HepG2 (cell line): ENCODE measurements at regions not wholly inside any gene's neighbourhood (a gene's known extent, or its start where the extent isn't known, plus 50 kb on each side); places are given as distances from the start of the nearest gene placed in this dataset.
"Not testable (repeated sequence)": the region's sequence is repeated elsewhere in the genome, so short reads cannot be mapped to it uniquely, and the experiment has no call there.

Experiments used
- ATAC-seq: fragments of 200-7000 bp; cut with Tn5 transposase; 3 replicates; pipeline ENCODE4 v1.9.1; 2020; ENCODE audit warnings: mild to moderate bottlenecking, moderate library complexity
- BruUV-seq: library from RNA; stranded (reverse); fragments of 400-500 nt; replicated peaks from 2 replicates; lab custom pipeline; 2021; lab: Mats Ljungman, UMichigan
- CTCF ChIA-PET: fragments of 300-600 bp; formaldehyde crosslinking; extraction: SDS; loops from one replicate; lab custom pipeline; 2021; ENCODE audit warnings: low total read pairs, inconsistent platforms, low intra/inter-chr PET ratio; lab: Yijun Ruan, JAX
- POLR2A ChIA-PET: fragments of 350-600 bp; sonication (Branson Sonifier 250); formaldehyde crosslinking; loops from one replicate; lab custom pipeline; 2020; ENCODE audit warnings: antibody characterized with exemption, inconsistent platforms; lab: Yijun Ruan, JAX
- DNase-seq: peaks from one replicate; pipeline ENCODE4 v3.0.0-alpha.2; 2015; ENCODE audit warnings: low spot score
- FAIRE-seq: peaks from 3 replicates; lab custom pipeline; 2011; peaks lifted over from hg19 to GRCh38; lab: Jason Lieb, UNC
- H2AFZ ChIP-seq: one replicate; pipeline ENCODE4 v1.6.1; 2011; ENCODE audit warnings: low read length, inconsistent platforms
- H3K27ac ChIP-seq: fragments of 300-600 bp; 3 replicates; pipeline ENCODE4 v1.8.0; 2011; ENCODE audit warnings: mixed run types, mild to moderate bottlenecking, mixed read lengths, low read length, inconsistent platforms; ENCODE audit not compliant: insufficient read depth; ENCODE audit errors: extremely low read length
- H3K27me3 ChIP-seq, 2 experiments: fragments of 200-600 bp in 1 of 2; 2 replicates in 1 of 2; 3 replicates in 1 of 2; pipeline versions ENCODE4 v1.6.0 to v1.8.0; 2011; ENCODE audit warnings: low read length in 2 of 2, mild to moderate bottlenecking in 2 of 2, moderate library complexity in 2 of 2, inconsistent platforms in 1 of 2; ENCODE audit not compliant: insufficient read depth in 2 of 2, control insufficient read depth in 1 of 2
- H3K36me3 ChIP-seq, 2 experiments: fragments of 200-600 bp in 1 of 2; replicated peaks in 1 of 2; 2 replicates in 1 of 2; 3 replicates in 1 of 2; pipeline versions ENCODE4 v1.5.1 to v1.8.0; 2011; ENCODE audit warnings: low read length in 2 of 2, inconsistent platforms in 1 of 2; ENCODE audit not compliant: insufficient read depth in 2 of 2, control insufficient read depth in 1 of 2
- H3K4me1 ChIP-seq: 2 replicates; pipeline ENCODE4 v1.5.1; 2012; ENCODE audit warnings: low read length, inconsistent platforms; ENCODE audit not compliant: insufficient read depth
- H3K4me2 ChIP-seq: 2 replicates; pipeline ENCODE4 v1.6.0; 2011; ENCODE audit warnings: low read depth, low read length, inconsistent platforms
- H3K4me3 ChIP-seq, 3 experiments: fragments of 200-600 bp in 1 of 3; sonication (generic), shearing (Covaris generic) in 1 of 3; replicated peaks in 1 of 3; 2 replicates each; pipeline ENCODE4 v1.5.1; 2011 to 2016; ENCODE audit warnings: low read length in 3 of 3, inconsistent platforms in 2 of 3, low read depth in 2 of 3, mild to moderate bottlenecking in 2 of 3, control low read depth in 1 of 3, mixed read lengths in 1 of 3; ENCODE audit not compliant: insufficient read depth in 1 of 3
- H3K79me2 ChIP-seq: one replicate; pipeline ENCODE4 v1.6.1; 2011; ENCODE audit warnings: low read length, inconsistent platforms; ENCODE audit not compliant: insufficient read depth
- H3K9ac ChIP-seq: 2 replicates; pipeline ENCODE4 v1.6.0; 2011; ENCODE audit warnings: mild to moderate bottlenecking, low read depth, low read length, inconsistent platforms; ENCODE audit not compliant: insufficient read depth
- H3K9me3 ChIP-seq: 2 replicates; pipeline ENCODE4 v1.5.1; 2012; ENCODE audit warnings: mild to moderate bottlenecking, low read length
- H4K20me1 ChIP-seq: 2 replicates; pipeline ENCODE4 v1.6.0; 2011; ENCODE audit warnings: inconsistent platforms, mild to moderate bottlenecking, low read length, moderate library complexity; ENCODE audit not compliant: insufficient read depth
- CREM ChIP-seq, 2 experiments: sonication (generic) in 1 of 2; formaldehyde crosslinking in 1 of 2; IDR thresholded peaks; 2 replicates each; pipeline versions ENCODE4 v1.4.0 to v1.6.1; 2016 to 2020; ENCODE audit warnings: antibody characterized with exemption in 1 of 2, mild to moderate bottlenecking in 1 of 2, missing genetic modification reagents in 1 of 2
- NR2F1 ChIP-seq, 2 experiments: fragments of 450-650 bp in 1 of 2; formaldehyde crosslinking in 1 of 2; IDR thresholded peaks; 2 replicates each; pipeline versions ENCODE4 v1.5.0 to v1.6.1; 2016 to 2020; ENCODE audit warnings: mild to moderate bottlenecking in 1 of 2, missing compliant biosample characterization in 1 of 2, missing genetic modification reagents in 1 of 2, moderate library complexity in 1 of 2
- SUZ12 ChIP-seq: fragments of 150-350 bp; IDR thresholded peaks from 2 replicates; pipeline ENCODE4 v1.6.1; 2014; ENCODE audit warnings: low read depth, low read length
- ZNF180 ChIP-seq: sonication (generic); formaldehyde crosslinking; IDR thresholded peaks from 2 replicates; pipeline ENCODE4 v1.4.0; 2020; ENCODE audit warnings: low read depth, missing genetic modification reagents, borderline replicate concordance
- ZNF430 ChIP-seq: sonication (generic); formaldehyde crosslinking; IDR thresholded peaks from 2 replicates; pipeline ENCODE4 v1.9.0; 2021; ENCODE audit warnings: mild to moderate bottlenecking, missing genetic modification reagents
- ZNF558 ChIP-seq: sonication (generic); formaldehyde crosslinking; IDR thresholded peaks from 2 replicates; pipeline ENCODE4 v1.9.0; 2022; ENCODE audit warnings: mild to moderate bottlenecking, missing genetic modification reagents, borderline replicate concordance
- ZSCAN12 ChIP-seq: sonication (generic); formaldehyde crosslinking; IDR thresholded peaks from 2 replicates; pipeline ENCODE4 v1.9.0; 2021; ENCODE audit warnings: mild to moderate bottlenecking, missing genetic modification reagents
- WGBS: methylation state at CpG from one replicate; pipeline ENCODE4 v1.1.6; 2017; ENCODE audit warnings: low lambda C conversion rate; 5-methylcytosine and 5-hydroxymethylcytosine counted together
- in situ Hi-C: cut with HindIII; loops from 2 replicates; pipeline ENCODE4 v1.10.0; 2017; ENCODE audit warnings: low pct_unique_long_range_greater_than_20kb; ENCODE audit not compliant: extremely low pct_ligation_motif_present
- intact Hi-C: fragments of 100-400 bp; cut with micrococcal nuclease; formaldehyde crosslinking; loops from one replicate; pipeline ENCODE4 v1.10.0; 2022; ENCODE audit not compliant: unreplicated experiment
- TF ChIP-seq, protein P1 (sequence below): sonication (generic); formaldehyde crosslinking; conservative IDR thresholded peaks from 2 replicates; pipeline ENCODE4 v1.4.0; 2020; ENCODE audit warnings: missing genetic modification reagents
- TF ChIP-seq, protein P2 (sequence below): sonication (generic); formaldehyde crosslinking; IDR thresholded peaks from 2 replicates; pipeline ENCODE4 v1.8.0; 2022; ENCODE audit warnings: mild to moderate bottlenecking, missing genetic modification reagents, borderline replicate concordance
- TF ChIP-seq, protein P3 (sequence below): sonication (generic); formaldehyde crosslinking; IDR thresholded peaks from 2 replicates; pipeline ENCODE4 v1.4.0; 2020; ENCODE audit warnings: missing genetic modification reagents, borderline replicate concordance
- TF ChIP-seq, protein P4 (sequence below): sonication (generic); formaldehyde crosslinking; IDR thresholded peaks from 2 replicates; pipeline ENCODE4 v1.8.1; 2023; ENCODE audit warnings: mild to moderate bottlenecking, missing genetic modification reagents, borderline replicate concordance

- H3K9ac ChIP-seq, H3K27ac ChIP-seq, H3K79me2 ChIP-seq, in situ Hi-C loops, ATAC-seq, H2AFZ ChIP-seq, DNase-seq, CTCF ChIA-PET, H3K36me3 ChIP-seq, H3K4me2 ChIP-seq, H3K9me3 ChIP-seq, H3K4me3 ChIP-seq, H4K20me1 ChIP-seq, FAIRE-seq, H3K4me1 ChIP-seq, POLR2A ChIA-PET, BruUV-seq, intact Hi-C loops: not testable (repeated sequence)
- peaks cover 2 to 12% of the 10 kb centered on the region in 2 experiments; a peak in 3 of 5 replicates for H3K27me3 ChIP-seq
- 56% methylated on average over 15 of the region's 15 CpGs for WGBS
Observed at GRCh38 chr2:131646220-131646619, 118.5 kb downstream of the CCDC74A start.

GRCh38 chr2:131646669-131647297 is 119.1 kb downstream of the CCDC74A start:
- Histone ChIP-seq H4K20me1 (no peaks in the 10 kb centered on the region), H3K27me3 (peaks cover 2 to 12% of the 10 kb centered on the region in 2 experiments; a peak in 3 of 5 replicates), H2AFZ (no peak overlapping the region), H3K27ac (no peak overlapping the region), H3K4me1 (no peaks in the 10 kb centered on the region), H3K4me2 (no peak overlapping the region), H3K9ac (no peak overlapping the region), H3K36me3 (no peaks in the 10 kb centered on the region), H3K9me3 (no peaks in the 10 kb centered on the region), H3K4me3 (no peak overlapping the region), H3K79me2 (no peaks in the 10 kb centered on the region)
- ChIA-PET POLR2A (no interaction called here), CTCF (no interaction called here)
- in situ Hi-C loops (no loop called here), intact Hi-C loops (no loop called here)
- DNase-seq (no peak), FAIRE-seq (no peak), ATAC-seq (no peak)
- 49% methylated on average over 38 of the region's 47 CpGs for WGBS
- no TSS peak for BruUV-seq
- TF ChIP-seq ZNF430 = no peak
- TF ChIP-seq SUZ12 = no peak
- no peak for TF ChIP-seq ZNF180 (CRISPR knock-in tag)
- TF ChIP-seq, protein P1, sequence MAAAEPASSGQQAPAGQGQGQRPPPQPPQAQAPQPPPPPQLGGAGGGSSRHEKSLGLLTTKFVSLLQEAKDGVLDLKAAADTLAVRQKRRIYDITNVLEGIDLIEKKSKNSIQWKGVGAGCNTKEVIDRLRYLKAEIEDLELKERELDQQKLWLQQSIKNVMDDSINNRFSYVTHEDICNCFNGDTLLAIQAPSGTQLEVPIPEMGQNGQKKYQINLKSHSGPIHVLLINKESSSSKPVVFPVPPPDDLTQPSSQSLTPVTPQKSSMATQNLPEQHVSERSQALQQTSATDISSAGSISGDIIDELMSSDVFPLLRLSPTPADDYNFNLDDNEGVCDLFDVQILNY (CRISPR knock-in tag) = no peak
- no peak for TF ChIP-seq NR2F1 (CRISPR knock-in tag; IDR thresholded peaks at IDR 0.05)
- TF ChIP-seq, protein P2, sequence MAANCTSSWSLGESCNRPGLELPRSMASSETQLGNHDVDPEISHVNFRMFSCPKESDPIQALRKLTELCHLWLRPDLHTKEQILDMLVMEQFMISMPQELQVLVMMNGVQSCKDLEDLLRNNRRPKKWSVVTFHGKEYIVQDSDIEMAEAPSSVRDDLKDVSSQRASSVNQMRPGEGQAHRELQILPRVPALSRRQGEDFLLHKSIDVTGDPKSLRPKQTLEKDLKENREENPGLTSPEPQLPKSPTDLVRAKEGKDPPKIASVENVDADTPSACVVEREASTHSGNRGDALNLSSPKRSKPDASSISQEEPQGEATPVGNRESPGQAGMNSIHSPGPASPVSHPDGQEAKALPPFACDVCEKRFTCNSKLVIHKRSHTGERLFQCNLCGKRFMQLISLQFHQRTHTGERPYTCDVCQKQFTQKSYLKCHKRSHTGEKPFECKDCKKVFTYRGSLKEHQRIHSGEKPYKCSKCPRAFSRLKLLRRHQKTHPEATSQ = no peak
- no peak for TF ChIP-seq ZNF558
- TF ChIP-seq, protein P3, sequence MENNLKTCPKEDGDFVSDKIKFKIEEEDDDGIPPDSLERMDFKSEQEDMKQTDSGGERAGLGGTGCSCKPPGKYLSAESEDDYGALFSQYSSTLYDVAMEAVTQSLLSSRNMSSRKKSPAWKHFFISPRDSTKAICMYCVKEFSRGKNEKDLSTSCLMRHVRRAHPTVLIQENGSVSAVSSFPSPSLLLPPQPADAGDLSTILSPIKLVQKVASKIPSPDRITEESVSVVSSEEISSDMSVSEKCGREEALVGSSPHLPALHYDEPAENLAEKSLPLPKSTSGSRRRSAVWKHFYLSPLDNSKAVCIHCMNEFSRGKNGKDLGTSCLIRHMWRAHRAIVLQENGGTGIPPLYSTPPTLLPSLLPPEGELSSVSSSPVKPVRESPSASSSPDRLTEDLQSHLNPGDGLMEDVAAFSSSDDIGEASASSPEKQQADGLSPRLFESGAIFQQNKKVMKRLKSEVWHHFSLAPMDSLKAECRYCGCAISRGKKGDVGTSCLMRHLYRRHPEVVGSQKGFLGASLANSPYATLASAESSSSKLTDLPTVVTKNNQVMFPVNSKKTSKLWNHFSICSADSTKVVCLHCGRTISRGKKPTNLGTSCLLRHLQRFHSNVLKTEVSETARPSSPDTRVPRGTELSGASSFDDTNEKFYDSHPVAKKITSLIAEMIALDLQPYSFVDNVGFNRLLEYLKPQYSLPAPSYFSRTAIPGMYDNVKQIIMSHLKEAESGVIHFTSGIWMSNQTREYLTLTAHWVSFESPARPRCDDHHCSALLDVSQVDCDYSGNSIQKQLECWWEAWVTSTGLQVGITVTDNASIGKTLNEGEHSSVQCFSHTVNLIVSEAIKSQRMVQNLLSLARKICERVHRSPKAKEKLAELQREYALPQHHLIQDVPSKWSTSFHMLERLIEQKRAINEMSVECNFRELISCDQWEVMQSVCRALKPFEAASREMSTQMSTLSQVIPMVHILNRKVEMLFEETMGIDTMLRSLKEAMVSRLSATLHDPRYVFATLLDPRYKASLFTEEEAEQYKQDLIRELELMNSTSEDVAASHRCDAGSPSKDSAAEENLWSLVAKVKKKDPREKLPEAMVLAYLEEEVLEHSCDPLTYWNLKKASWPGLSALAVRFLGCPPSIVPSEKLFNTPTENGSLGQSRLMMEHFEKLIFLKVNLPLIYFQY (CRISPR knock-in tag) = no peak
- TF ChIP-seq, protein P4, sequence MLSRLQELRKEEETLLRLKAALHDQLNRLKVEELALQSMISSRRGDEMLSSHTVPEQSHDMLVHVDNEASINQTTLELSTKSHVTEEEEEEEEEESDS (CRISPR knock-in tag) = no peak
- TF ChIP-seq ZSCAN12 (CRISPR knock-in tag) = no peak
- TF ChIP-seq CREM (IDR thresholded peaks at IDR 0.05) = no peak
- no peak for TF ChIP-seq CREM (CRISPR knock-in tag; IDR thresholded peaks at IDR 0.05)
